NOMO-1 (cell line): ENCODE measurements at regions not wholly inside any gene's neighbourhood (a gene's known extent, or its start where the extent isn't known, plus 50 kb on each side); places are given as distances from the start of the nearest gene placed in this dataset.

Experiments used
- DNase-seq, 2 experiments: peaks; one replicate each; lab custom pipeline; 2025; ENCODE audit not compliant: unreplicated experiment in 2 of 2; lab: John Stamatoyannopoulos, UW

- no peak for DNase-seq
Observed at GRCh38 chr6:40274058-40274457, 313.1 kb downstream of the LRFN2 start.

- no peak for DNase-seq
Observed at GRCh38 chr6:40268614-40269013, 318.6 kb downstream of the LRFN2 start.

DNA sequence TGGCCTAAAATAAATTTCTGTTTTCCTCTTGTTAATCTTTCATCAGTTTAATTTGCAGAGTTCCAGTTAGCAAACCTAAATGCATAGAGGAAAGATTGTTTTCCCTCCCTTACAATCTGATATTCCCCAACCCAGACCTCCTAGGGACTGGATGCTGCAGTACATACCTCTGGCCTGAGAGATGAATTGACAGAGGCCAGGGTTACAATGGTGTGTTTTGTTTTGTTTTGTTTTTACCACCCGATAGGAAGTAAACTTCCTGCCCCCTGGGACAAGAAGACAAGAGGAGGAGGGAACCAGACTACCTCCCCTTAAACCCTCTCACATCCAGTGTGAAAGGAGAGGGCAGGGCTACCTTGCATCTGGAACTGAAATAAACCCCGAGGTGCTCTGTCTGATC is 319.0 kb downstream of the LRFN2 start:
- DNase-seq: no peak

DNA sequence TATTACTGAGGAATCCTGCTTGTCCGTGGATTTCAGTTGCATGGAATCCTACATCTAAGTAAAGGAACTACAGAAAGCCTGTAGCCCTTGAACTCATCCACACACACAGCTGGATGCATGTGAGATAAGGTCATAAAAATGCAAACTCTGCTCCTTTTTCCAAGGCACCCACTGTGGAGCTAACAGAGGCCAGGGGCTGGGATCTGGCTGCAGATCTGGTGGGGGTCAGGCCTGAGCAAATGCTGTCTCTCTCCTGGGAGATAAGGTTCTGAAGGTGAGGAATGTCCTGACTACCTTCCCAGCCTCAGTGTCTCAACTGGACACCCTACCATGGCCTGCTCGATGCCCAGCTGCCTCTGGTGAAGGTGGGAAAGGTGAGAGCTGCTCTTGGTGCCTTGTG is 321.5 kb downstream of the LRFN2 start:
- DNase-seq: no peak

GRCh38 chr6:40263970-40264369 is 323.2 kb downstream of the LRFN2 start:
- DNase-seq: no peak

DNA sequence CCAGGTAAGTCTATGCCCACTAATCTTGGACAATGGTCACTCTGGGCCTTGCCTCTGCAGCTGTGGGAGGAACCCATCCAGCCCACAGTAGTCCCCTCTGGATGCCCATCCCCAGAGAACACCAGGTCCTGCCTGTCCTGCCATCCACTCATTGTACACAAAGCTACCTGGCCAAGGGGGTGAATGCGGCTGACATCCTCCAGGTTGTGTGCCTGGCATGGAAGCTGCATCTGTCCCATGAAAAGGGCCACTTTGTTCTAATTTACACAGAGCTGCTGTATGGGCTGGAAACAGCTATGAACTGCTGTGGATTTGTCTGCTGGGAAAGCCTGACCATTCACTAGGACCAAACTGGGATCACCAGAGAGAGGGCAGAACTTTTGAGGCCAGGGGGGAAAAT is 324.8 kb downstream of the LRFN2 start:
- no peak for DNase-seq

GRCh38 chr6:40258531-40258930 is 324.3 kb upstream of the MOCS1 start:
- DNase-seq: no peak

GRCh38 chr6:40256831-40257230 is 322.6 kb upstream of the MOCS1 start:
- DNase-seq: no peak

- DNase-seq: no peak
Observed at GRCh38 chr6:40256224-40256623, 322.0 kb upstream of the MOCS1 start.

- no peak for DNase-seq
Observed at GRCh38 chr6:40253420-40253819, 319.2 kb upstream of the MOCS1 start.

DNA sequence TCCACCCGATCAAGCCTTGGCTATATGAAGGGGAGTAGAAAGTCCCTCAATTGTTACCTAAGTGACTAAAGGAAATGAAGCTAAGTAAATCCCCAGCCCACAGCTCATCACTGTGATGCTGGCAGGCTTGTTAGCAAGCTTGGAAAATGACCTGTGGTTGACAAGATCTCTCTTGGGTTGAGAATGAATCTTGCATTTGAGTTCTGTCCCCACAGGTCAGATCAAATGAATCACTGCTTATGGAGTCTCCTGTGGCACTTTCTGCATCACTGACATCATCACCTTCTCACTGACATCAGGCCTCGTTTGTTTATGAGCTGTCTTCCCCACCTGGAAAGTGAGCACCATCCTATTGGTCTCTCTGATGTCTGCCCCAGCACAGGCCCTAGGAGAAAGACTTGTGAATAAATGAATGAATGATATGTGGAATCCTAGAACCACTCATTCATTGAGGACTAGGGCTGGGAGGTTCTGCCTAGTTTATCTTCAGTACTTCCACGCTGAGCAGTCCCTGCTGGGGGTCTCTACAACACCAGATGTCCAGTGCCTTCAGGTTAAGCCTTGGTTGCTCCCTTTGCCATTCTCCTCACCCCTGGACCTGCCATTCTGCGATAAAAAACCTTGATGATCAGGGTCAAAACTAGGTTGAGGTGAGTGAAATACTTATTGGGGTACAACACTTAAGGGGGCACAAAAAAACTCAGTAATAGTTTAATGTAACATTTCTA is 318.4 kb upstream of the MOCS1 start:
- no peak for DNase-seq

GRCh38 chr6:40251637-40252300 is 317.5 kb upstream of the MOCS1 start:
- no peak for DNase-seq

DNA sequence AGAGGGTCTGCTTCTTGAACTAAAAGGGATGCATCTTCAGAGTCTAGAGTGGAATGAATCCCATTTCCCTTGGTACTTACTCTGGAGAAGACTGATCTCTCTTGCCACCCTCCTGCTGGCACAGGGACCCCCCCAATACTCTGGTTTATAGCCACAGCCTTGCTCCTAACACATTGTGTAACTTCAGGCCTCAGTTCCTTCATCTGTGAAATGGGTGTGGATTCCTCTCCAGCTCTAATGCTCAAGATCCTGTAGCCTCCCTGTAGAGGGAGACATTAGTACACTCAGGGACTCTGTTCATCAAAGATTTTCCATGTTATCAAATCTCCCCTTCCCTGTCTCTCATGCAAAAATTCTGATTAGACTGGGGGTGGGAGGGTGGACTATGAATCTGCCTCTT is 315.7 kb upstream of the MOCS1 start:
- DNase-seq: no peak

- DNase-seq: no peak
Observed at GRCh38 chr6:40247516-40248115, 313.4 kb upstream of the MOCS1 start.

GRCh38 chr6:40244699-40245098 is 310.4 kb upstream of the MOCS1 start:
- no peak for DNase-seq

GRCh38 chr6:40232698-40233097 is 298.4 kb upstream of the MOCS1 start:
- no peak for DNase-seq

DNA sequence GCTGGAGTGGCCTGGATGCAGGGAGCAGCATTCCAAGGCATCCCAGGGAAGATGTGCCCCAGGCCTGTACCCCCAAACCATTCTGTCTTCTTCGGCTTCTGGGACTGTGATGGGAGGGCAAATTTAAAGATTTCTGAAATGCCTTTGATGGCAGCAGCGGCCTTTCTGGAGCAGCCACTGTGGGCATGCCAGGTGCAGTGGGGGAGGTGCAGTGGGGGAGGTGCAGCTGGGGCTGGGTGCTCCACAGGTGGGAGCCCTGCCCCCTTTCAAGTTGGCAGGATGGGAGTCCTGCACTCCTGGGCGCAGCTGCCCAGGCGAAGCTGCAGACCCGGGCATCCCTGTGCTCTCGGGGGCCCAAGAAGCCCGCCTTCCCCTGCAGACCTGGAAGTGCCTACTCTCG is 293.5 kb upstream of the MOCS1 start:
- no peak for DNase-seq

- DNase-seq: no peak
Observed at GRCh38 chr6:40222354-40222753, 288.1 kb upstream of the MOCS1 start.

DNA sequence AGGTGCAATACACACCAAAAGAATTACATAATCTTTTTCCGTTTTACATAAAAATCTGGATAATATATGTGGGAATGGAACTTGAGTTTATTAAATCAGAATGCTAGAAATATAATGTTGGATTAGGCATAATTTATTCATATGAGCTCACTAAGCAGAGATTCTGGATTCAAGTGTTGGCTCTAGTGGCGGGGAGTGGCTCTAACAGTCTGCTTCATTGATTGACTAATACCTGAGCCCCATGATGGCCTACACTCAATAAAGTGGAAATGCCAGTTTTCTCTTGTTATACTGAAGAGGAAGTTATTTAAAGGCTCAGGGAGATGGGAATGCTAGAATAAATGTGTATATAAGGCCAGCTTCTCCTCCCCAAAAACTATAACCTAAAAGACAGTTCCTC is 285.5 kb upstream of the MOCS1 start:
- DNase-seq: no peak

GRCh38 chr6:40210628-40211056 is 276.4 kb upstream of the MOCS1 start:
- DNase-seq: no peak

GRCh38 chr6:40205801-40206200 is 271.5 kb upstream of the MOCS1 start:
- no peak for DNase-seq

DNA sequence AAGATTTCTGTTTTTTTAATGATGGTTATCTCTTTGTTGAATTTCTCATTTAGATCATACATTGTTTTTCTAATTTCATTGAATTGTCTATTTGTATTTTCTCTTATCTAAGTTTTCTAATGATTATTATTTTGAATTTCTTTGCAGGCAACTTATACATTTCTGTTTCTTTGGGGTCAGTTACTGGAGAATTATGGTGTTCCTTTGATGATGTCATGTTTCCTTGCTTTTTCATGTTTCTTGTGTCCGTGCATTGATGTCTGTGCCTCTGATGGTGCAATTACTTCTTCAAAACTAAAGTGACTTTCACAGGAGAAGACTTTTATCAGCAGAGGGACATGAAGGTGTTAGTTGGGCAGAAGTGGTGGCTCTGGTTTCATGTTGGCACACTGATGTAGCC is 270.7 kb upstream of the MOCS1 start:
- no peak for DNase-seq
